Transverse colon (tissue), 4 donors: ENCODE measurements at regions not wholly inside any gene's neighbourhood (a gene's known extent, or its start where the extent isn't known, plus 50 kb on each side); places are given as distances from the start of the nearest gene placed in this dataset.

Source experiments
- DNase-seq: peaks from one replicate; pipeline ENCODE4 v3.0.0-alpha.2; 2019
- H3K27ac ChIP-seq, 4 donors: fragments of 200-600 bp; sonication (generic); 2 replicates each; pipeline ENCODE4 v1.5.1; 2016 to 2018; ENCODE audit warnings: inconsistent platforms in 4 of 4
- H3K27me3 ChIP-seq: fragments of 200-600 bp; sonication (generic); 2 replicates; pipeline ENCODE4 v1.5.1; 2017; ENCODE audit warnings: inconsistent platforms
- H3K36me3 ChIP-seq, 4 donors: fragments of 200-600 bp; sonication (generic); 2 replicates each; pipeline ENCODE4 v1.5.1; 2017 to 2019; ENCODE audit warnings: inconsistent platforms in 4 of 4
- H3K4me1 ChIP-seq, 4 donors: fragments of 200-600 bp; sonication (generic); 2 replicates each; pipeline ENCODE4 v1.5.1; 2017 to 2020; ENCODE audit warnings: inconsistent platforms in 4 of 4
- H3K4me3 ChIP-seq, 4 donors: fragments of 200-600 bp; sonication (generic); 1 replicate in 1 of 4; 2 replicates in 3 of 4; pipeline versions ENCODE4 v1.5.1 to v1.6.1; 2017 to 2019; ENCODE audit warnings: inconsistent platforms in 4 of 4
- H3K9me3 ChIP-seq, 2 donors: fragments of 200-600 bp; sonication (generic); 2 replicates each; pipeline ENCODE4 v1.5.1; 2017 to 2019; ENCODE audit warnings: inconsistent platforms in 2 of 2
- CTCF ChIP-seq, 5 experiments: fragments of 200-600 bp in 3 of 5; fragments of 450-650 bp in 2 of 5; sonication (generic) in 3 of 5; IDR thresholded peaks; 1 replicate in 2 of 5; 2 replicates in 3 of 5; pipeline ENCODE4 v1.5.1; 2016 to 2017; ENCODE audit warnings: antibody characterized with exemption in 5 of 5, inconsistent platforms in 3 of 5, mild to moderate bottlenecking in 2 of 5, moderate library complexity in 1 of 5
- EP300 ChIP-seq: sonication (generic); formaldehyde crosslinking; IDR thresholded peaks from one replicate; pipeline ENCODE4 v1.6.1; 2017; ENCODE audit warnings: antibody characterized with exemption, low read depth
- POLR2A ChIP-seq: fragments of 450-650 bp; IDR thresholded peaks from one replicate; pipeline ENCODE4 v1.6.1; 2016; ENCODE audit warnings: antibody characterized with exemption, mild to moderate bottlenecking, moderate library complexity
- POLR2AphosphoS5 ChIP-seq, 3 donors: sonication (generic); formaldehyde crosslinking; IDR thresholded peaks; one replicate each; pipeline ENCODE4 v1.6.1; 2016; ENCODE audit warnings: antibody characterized with exemption in 3 of 3
- WGBS, 2 donors: methylation state at CpG; one replicate each; pipeline ENCODE4 v1.1.5; 2018; ENCODE audit warnings: low coverage in 1 of 2; 5-methylcytosine and 5-hydroxymethylcytosine counted together
- in situ Hi-C, 4 donors: fragments of 200-750 bp; cut with MboI; loops; one replicate each; pipeline versions ENCODE4 v1.15.0 to v1.15.1; 2017; ENCODE audit warnings: low sequenced_read_pairs in 3 of 4, low pct_ligation_motif_present in 1 of 4, low pct_unique_long_range_greater_than_20kb in 1 of 4
- intact Hi-C: fragments of 100-400 bp; cut with DNase I; formaldehyde crosslinking; loops from one replicate; pipeline ENCODE4 v1.15.1; 2023; ENCODE audit warnings: low total_unique reads

GRCh38 chr1:57889676-57890320 lies 465.9 kb upstream of the DAB1 start:
- DNase-seq: no peak
- Histone ChIP-seq H3K27me3 (no peaks in the 10 kb centered on the region), H3K4me1 (no peaks in the 10 kb centered on the region), H3K27ac (no peak overlapping the region), H3K4me3 (no peak overlapping the region), H3K9me3 (no peaks in the 10 kb centered on the region), H3K36me3 (no peaks in the 10 kb centered on the region)
- TF ChIP-seq EP300 (no peak), POLR2AphosphoS5 (IDR thresholded peaks at IDR 0.05) (no peak)
- WGBS, 2 donors: 55 to 84% methylated on average over 5 to 7 of the region's 7 CpGs
- in situ Hi-C loops: no loop called here
- intact Hi-C loops: no loop called here

- Histone ChIP-seq H3K27ac (no peak overlapping the region), H3K9me3 (no peaks in the 10 kb centered on the region), H3K4me3 (no peak overlapping the region), H3K4me1 (no peaks in the 10 kb centered on the region), H3K27me3 (no peaks in the 10 kb centered on the region), H3K36me3 (no peaks in the 10 kb centered on the region)
- TF ChIP-seq POLR2AphosphoS5 (IDR thresholded peaks at IDR 0.05) (no peak), CTCF (IDR thresholded peaks at IDR 0.05) (no peak), POLR2A (no peak), EP300 (no peak)
- intact Hi-C loops (no loop called here), in situ Hi-C loops (no loop called here)
- WGBS, 2 donors: 60 to 74% methylated on average over 5 of the region's 5 CpGs
- no peak for DNase-seq
Measured at GRCh38 chr1:57887964-57888491, 464.2 kb upstream of the DAB1 start.

GRCh38 chr1:57886376-57886775 lies 462.5 kb upstream of the DAB1 start:
- no peak overlapping the region for H3K27ac ChIP-seq
- H3K9me3 ChIP-seq: no peaks in the 10 kb centered on the region
- in situ Hi-C loops: no loop called here
- TF ChIP-seq CTCF (IDR thresholded peaks at IDR 0.05) (no peak), POLR2A (no peak), EP300 (no peak), POLR2AphosphoS5 (IDR thresholded peaks at IDR 0.05) (no peak)
- H3K4me3 ChIP-seq: no peak overlapping the region
- no peak for DNase-seq
- 84 to 86% methylated on average over 6 to 7 of the region's 7 CpGs for WGBS, 2 donors
- no peaks in the 10 kb centered on the region for H3K27me3 ChIP-seq
- intact Hi-C loops: no loop called here
- no peaks in the 10 kb centered on the region for H3K4me1 ChIP-seq
- H3K36me3 ChIP-seq: no peaks in the 10 kb centered on the region

- TF ChIP-seq POLR2A (no peak), POLR2AphosphoS5 (IDR thresholded peaks at IDR 0.05) (no peak), EP300 (no peak), CTCF (IDR thresholded peaks at IDR 0.05) (no peak)
- Histone ChIP-seq H3K4me3 (no peak overlapping the region), H3K27ac (no peak overlapping the region), H3K9me3 (no peaks in the 10 kb centered on the region), H3K36me3 (no peaks in the 10 kb centered on the region), H3K27me3 (no peaks in the 10 kb centered on the region), H3K4me1 (no peaks in the 10 kb centered on the region)
- no peak for DNase-seq
- 88 to 95% methylated on average over 4 of the region's 4 CpGs for WGBS, 2 donors
- in situ Hi-C loops (no loop called here), intact Hi-C loops (no loop called here)
Measured at GRCh38 chr1:57883642-57883995, 459.8 kb upstream of the DAB1 start.
